ENCODE measurements at regions not wholly inside any gene's neighbourhood (a gene's known extent, or its start where the extent isn't known, plus 50 kb on each side); places are given as distances from the start of the nearest gene placed in this dataset.
A peak's percentile ranks its signal among the peaks of the same experiment; 100 is the strongest.
"Not testable (repeated sequence)": the region's sequence is repeated elsewhere in the genome, so short reads cannot be mapped to it uniquely, and the experiment has no call there.

- no peak for DNase-seq (ENCODE audit: low read depth)
Observed at GRCh38 chr7:106523482-106523881, 137.5 kb downstream of the CCDC71L start.

DNA sequence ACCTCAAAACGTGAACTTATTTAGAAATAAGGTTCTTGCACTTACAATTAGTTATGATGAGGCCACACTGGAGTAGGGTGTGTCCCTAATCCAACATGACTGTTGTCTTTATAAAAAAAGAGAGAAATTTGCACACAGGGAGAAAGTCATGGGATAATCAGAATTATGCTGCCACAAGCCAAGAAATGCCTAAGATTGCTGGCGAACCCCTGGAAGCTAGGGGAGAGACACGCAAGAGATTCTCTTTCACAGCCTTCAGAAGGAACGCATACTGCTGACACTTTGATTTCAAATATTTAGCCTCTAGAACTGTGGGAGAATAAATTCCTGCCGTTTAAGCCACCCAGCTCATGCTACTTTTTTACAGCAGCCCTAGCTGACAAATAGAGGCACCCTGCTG lies 138.3 kb downstream of the CCDC71L start:
- no peak for DNase-seq (ENCODE audit: low read depth)

DNA sequence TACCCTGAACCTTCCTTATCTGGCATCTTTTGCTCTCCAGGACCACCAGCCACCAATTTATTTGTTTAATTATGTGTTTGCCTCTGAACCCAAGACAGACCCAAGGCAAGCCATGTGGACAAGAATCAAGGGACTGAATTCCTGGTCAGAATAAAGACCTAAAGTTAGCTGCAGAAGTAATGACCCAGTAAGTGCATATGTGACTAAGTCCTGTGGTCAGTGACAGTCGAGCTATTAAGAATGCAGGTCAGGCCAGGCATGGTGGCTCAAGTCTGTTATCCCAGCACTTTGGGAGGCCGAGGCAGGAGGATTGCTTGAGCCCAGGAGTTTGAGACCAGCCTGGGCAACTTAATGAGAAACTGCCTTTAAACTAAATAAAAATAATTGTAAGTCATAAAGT lies 139.4 kb downstream of the CCDC71L start:
- no peak for DNase-seq (ENCODE audit: low read depth)

DNA sequence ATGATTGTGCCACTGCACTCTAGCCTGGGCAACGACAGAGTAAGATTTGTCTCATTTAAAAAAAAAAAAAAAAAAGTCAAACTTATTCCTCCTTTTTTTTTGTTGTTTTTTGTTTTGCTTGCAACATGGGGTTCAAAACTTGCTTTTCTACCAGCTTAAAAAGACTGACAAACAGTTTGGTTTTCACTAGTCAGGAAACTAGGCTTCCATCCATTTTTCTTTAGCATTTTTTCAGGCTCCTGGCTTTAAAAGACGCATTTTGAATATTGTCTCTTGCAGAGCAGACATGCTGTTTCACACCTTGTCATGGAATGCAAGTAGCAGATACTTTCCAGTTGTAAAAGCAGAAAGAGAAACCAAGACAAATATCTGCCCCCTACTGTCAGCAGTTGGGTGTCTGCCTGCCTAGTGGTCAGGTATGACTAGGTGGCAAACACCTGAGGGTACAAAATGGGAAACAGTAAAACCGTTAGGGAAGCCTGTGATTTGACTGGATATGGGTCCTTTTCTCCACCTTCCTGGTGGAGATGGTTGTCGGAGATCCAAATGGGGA lies 139.9 kb downstream of the CCDC71L start:
- DNase-seq (ENCODE audit: low read depth) = no peak

DNA sequence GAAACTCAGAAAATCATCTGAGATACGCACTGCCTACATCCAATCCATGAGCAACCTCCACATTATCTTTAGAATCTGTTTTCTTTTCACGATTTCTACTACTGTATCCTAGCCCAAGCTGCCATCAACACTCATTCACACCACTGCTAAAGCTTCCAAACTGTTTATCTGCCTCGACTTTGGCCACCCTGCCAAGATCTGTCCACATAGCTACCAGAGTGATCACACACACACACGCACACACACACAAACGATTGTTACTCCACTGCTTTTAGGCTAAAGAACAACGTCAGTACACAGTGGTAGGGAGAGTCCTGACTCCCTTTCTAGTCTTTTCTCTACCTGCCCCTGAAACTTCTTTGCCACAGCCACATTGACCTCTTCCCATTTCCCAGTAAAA lies 142.0 kb downstream of the CCDC71L start:
- no peak for DNase-seq (ENCODE audit: low read depth)

DNA sequence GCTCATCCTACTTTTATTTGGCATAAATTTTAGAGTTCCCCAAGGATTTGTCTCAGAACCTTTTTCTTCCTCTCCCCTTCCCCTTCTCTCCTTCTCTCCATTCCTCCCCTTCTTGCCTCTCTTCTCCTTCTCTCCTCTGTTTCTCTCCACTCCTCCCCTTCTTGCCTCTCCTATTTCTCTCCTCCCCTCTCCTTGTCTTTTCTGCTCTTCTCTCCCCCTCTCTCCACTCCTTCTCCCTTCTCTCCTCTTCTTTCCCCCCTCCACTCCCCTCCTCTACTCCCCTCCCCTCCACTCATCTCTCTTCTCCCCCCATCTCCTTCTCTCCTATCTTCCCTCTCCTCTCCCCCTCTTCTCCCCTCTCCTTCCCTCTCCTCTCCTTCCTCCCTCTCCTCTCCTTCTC lies 142.7 kb downstream of the CCDC71L start:
- DNase-seq (ENCODE audit: low read depth) = no peak

- no peak for DNase-seq (ENCODE audit: low read depth)
Observed at GRCh38 chr7:106517508-106517907, 143.4 kb downstream of the CCDC71L start.

GRCh38 chr7:106515321-106515720 lies 145.6 kb downstream of the CCDC71L start:
- no peak for DNase-seq (ENCODE audit: low read depth)

DNA sequence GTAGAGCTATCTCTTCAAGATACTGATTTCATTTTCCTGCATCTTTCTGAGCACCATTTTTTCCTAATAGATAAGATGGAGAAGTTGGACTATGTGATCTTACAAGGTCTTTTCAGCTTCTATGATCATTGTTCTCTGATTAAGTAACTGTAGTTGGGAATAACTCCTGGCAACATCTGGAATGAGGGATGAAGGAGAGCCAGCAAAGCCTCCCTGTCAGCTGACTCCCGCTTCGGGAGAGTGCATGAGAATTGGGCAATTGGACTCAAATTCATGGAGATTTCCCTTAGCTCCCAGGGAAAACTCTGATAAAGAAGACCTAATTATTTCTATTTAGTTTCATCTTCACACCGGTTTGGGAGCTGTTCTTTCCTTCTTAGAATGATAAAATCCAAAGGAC lies 146.1 kb downstream of the CCDC71L start:
- no peak for DNase-seq (ENCODE audit: low read depth)

DNA sequence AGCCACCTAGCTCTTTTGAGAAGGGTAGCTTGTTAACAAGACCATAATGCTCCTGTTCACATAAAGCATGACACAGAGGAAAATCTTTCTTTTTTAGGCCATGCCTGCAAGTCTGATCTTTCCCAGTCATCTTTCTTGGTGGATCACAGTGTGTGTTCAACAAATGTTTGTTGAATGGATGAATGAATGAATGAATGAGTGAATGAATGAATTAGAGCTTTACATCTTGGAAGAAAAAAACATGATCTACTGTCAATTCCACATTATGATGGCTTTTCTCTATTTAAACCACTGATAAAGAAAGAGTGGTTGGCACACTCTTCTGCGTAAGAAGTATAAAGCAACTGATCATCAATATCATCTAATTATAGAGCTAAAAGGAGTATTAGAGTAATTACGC lies 148.7 kb downstream of the CCDC71L start:
- no peak for DNase-seq (ENCODE audit: low read depth)

- no peak for DNase-seq (ENCODE audit: low read depth)
Observed at GRCh38 chr7:106504645-106505044, 156.3 kb downstream of the CCDC71L start.

DNA sequence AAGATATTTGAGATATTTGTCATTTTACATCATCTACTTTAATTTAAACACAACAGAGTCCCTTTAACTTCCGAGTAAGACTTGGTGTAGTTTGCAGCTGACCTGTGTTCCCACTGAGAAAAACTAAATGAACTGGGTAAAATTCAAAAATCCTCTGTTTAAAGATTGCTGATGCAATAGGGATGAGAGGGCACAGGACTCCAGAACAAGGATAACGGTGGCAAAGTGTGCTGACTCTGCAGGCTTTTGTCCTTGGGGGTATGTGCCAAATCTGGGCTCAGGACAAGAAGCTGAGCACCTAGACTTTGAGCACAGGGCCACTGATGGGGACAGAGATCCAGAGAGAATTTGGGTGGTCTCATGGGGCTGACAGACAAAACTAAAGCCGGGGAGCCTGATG lies 156.8 kb downstream of the CCDC71L start:
- DNase-seq (ENCODE audit: low read depth) = no peak

- no peak for DNase-seq (ENCODE audit: low read depth)
Observed at GRCh38 chr7:106503626-106504025, 157.3 kb downstream of the CCDC71L start.

DNA sequence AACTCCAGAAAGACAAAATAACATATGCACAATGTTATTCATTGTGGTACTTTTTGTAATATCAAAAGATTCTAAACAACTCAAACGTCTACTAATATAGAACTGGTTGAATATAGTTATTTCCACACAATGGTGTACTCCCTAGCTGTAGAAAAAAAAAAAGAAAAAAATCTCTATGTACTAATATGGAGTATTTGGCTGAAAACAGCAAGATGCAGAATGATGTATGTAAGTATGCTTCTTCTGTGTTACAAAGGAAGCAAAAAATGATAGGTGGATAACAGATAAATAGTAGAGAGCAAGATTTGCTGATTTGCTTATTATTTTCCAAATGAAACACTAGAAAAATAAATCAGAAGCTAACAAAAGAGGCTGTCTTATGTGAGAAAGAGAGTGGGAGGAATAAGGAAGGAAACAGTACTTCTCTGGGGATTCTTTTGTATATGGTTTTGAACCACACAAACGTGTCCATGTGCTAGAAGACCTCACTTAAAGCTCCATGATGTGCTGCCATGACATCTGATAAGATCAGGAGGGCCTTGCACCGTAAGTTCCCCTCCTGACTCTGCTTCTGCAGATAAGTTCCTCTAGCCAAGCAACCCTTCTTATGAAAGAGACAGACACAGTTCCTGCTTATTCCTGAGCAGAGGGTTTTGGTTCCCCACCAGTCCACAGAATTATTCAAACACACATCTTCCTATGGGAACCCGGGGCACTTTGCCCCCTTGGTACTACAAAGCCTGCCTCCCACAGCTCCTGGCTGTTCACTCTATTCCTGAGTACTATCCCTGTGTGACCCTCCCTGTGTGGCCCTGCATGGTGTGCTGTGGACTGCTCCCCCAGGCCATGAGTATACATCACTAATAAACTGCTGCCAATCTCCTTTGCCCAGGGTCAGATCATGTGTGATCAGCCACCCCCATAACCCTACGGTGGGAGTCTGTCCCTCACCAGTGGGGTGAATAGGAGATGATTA lies 159.1 kb downstream of the CCDC71L start:
- DNase-seq (ENCODE audit: low read depth) = peak; percentile 41

DNA sequence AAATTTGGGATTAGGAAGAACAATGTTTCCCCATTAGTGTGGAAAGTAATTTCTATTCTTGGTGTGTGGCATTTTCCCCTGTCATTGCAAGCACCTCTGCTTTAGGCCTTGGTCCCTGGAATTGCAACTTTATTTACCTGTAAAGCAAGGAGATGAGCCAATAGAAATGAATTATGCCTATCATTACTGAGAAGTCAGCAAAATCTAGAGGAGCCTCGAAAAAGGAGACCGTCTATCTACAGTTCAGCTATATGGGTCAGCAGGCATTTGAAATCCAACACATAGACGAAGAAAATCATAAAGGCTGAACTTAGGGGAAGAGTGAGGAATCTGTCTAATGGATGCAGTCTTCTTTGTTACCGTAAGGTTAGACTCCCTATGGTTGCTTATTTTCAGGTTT lies 161.1 kb downstream of the CCDC71L start:
- no peak for DNase-seq (ENCODE audit: low read depth)

- DNase-seq (ENCODE audit: low read depth) = not testable (repeated sequence)
Observed at GRCh38 chr7:106498005-106498404, 163.0 kb downstream of the CCDC71L start.

DNA sequence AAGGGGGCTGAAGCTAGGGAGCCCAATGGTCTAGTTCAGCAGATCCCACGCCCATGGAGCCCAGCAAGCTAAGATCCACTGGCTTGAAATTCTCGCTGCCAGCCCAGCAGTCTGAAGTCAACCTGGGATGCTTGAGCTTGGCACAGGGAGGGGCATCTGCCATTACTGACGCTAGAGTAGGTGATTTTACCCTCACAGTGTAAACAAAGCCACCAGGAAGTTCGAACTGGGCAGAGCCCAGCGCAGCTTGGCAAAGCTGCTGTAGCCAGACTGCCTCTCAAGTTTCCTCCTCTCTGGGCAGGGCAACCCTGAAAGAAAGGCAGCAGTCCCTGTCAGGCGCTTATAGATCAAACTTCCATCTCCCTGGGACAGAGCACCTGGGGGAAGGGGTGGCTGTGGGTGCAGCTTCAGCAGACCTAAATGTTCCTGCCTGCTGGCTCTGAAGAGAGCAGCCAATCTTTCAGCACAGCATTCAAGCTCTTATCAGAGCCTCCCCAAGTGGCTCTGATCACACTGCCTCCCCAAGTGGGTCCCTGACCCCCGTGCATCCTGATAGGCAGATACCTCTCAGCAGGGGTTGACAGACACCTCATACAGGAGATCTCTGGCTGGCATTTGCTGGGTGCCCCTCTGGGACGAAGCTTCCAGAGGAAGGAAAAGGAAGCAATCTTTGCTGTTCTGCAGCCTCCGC lies 167.8 kb downstream of the CCDC71L start:
- no peak for DNase-seq (ENCODE audit: low read depth)

- DNase-seq (ENCODE audit: low read depth) = no peak
Observed at GRCh38 chr7:106488465-106488864, 172.5 kb downstream of the CCDC71L start.

DNA sequence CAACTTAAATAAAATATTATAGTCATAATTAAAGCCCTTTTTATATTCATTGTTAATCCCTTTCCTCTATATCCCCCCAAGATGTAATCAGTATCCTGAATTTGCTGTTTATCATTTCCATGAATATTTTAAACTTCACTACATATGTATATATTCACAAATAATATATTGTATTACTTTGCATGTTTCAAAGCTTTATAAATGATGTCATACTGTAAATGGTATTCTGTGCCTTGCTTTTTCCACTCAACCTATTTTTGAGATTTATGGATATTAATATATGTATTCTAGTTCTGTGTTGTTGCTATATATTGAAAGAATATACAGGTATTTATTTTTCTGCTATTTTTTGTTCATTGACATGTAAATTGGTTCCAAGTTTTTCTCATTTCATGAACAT lies 173.1 kb downstream of the CCDC71L start:
- DNase-seq (ENCODE audit: low read depth) = no peak

GRCh38 chr7:106486331-106486730 lies 174.6 kb downstream of the CCDC71L start:
- no peak for DNase-seq (ENCODE audit: low read depth)

GRCh38 chr7:106485919-106486318 lies 175.0 kb downstream of the CCDC71L start:
- DNase-seq (ENCODE audit: low read depth) = no peak

- no peak for DNase-seq (ENCODE audit: low read depth)
Observed at GRCh38 chr7:106485031-106485551, 175.9 kb downstream of the CCDC71L start.

DNA sequence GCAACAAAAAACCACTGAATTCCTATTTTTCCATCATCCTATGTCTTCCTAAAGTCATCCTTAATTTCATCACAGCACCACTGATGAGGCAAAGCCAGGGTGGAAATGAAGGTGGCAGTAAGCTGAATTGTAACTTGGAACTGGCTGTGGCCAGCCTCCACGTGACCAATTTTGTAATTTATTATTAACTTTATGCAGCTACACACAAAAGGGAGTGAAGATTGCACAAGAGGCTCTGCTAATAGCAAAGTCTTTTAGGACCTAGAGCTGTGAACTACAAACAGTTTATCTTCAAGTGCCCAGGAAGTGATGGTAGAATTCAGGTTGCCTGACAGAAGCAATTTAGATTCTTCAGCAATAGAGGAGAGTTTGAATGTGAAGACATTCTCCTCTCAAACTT lies 176.4 kb downstream of the CCDC71L start:
- DNase-seq (ENCODE audit: low read depth) = no peak
